Keratinocyte (primary cell): ENCODE measurements at regions not wholly inside any gene's neighbourhood (a gene's known extent, or its start where the extent isn't known, plus 50 kb on each side); places are given as distances from the start of the nearest gene placed in this dataset.

Source experiments
- EZH2 ChIP-seq: IDR thresholded peaks from one replicate; pipeline ENCODE4 v1.6.1; 2012; ENCODE audit warnings: inconsistent platforms, mild to moderate bottlenecking, low read length, moderate library complexity
- TF ChIP-seq, protein P1 (sequence below), 3 experiments: IDR thresholded peaks in 1 of 3; conservative IDR thresholded peaks in 1 of 3; optimal IDR thresholded peaks in 1 of 3; 2 replicates in 2 of 3; 3 replicates in 1 of 3; pipeline versions ENCODE3 to v1.5.1; 2011; ENCODE audit warnings: low read length in 3 of 3, mild to moderate bottlenecking in 3 of 3, moderate library complexity in 2 of 3, control low read depth in 1 of 3, inconsistent platforms in 1 of 3; ENCODE audit not compliant: insufficient read depth in 2 of 3; ENCODE audit errors: extremely low read depth in 1 of 3

DNA sequence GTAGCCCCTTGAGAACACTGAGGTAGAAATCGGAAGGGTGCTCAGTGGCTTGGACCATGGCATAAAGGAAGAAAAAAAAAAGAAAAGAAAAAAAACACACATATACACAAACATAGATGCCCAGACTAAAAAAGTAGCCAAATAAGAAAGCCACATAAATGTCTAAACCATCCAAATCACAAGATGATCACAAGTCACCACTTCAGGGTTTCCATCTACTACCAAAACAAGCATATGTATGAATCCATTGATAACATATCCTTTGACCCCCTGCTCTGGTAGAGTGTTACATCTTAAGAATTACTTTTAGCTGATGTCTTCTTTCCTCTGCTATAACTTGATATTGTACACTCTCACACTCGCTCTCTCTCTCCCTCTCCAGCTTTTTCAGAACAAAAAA, 245.9 kb downstream of the AHR start:
- TF ChIP-seq, protein P1, sequence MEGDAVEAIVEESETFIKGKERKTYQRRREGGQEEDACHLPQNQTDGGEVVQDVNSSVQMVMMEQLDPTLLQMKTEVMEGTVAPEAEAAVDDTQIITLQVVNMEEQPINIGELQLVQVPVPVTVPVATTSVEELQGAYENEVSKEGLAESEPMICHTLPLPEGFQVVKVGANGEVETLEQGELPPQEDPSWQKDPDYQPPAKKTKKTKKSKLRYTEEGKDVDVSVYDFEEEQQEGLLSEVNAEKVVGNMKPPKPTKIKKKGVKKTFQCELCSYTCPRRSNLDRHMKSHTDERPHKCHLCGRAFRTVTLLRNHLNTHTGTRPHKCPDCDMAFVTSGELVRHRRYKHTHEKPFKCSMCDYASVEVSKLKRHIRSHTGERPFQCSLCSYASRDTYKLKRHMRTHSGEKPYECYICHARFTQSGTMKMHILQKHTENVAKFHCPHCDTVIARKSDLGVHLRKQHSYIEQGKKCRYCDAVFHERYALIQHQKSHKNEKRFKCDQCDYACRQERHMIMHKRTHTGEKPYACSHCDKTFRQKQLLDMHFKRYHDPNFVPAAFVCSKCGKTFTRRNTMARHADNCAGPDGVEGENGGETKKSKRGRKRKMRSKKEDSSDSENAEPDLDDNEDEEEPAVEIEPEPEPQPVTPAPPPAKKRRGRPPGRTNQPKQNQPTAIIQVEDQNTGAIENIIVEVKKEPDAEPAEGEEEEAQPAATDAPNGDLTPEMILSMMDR (optimal IDR thresholded peaks at IDR 0.05 in 1 of 3, IDR thresholded peaks at IDR 0.05 in 1 of 3, conservative IDR thresholded peaks at IDR 0.05 in 1 of 3; ENCODE audit: extremely low read depth in 1 of 3, insufficient read depth in 2 of 3, low read length in 3 of 3) = no peak
- TF ChIP-seq EZH2 = no peak
